H9 (cell line): ENCODE measurements at regions not wholly inside any gene's neighbourhood (a gene's known extent, or its start where the extent isn't known, plus 50 kb on each side); places are given as distances from the start of the nearest gene placed in this dataset.

Experiments
- DNase-seq: peaks from one replicate; pipeline ENCODE4 v3.0.0-alpha.2; 2017
- H2AFZ ChIP-seq: one replicate; pipeline ENCODE4 v1.6.1; 2013; ENCODE audit warnings: mild to moderate bottlenecking, low read length, control low read depth, moderate library complexity
- H2AK5ac ChIP-seq: 2 replicates; pipeline ENCODE4 v1.6.1; 2013; ENCODE audit warnings: low read length, control low read depth, mixed read lengths; ENCODE audit not compliant: insufficient read length
- H2BK120ac ChIP-seq: one replicate; pipeline ENCODE4 v1.6.1; 2013; ENCODE audit warnings: low read depth, mild to moderate bottlenecking, low read length, control low read depth, inconsistent platforms; ENCODE audit not compliant: poor library complexity, severe bottlenecking
- H2BK12ac ChIP-seq: 2 replicates; pipeline ENCODE4 v1.6.1; 2013; ENCODE audit warnings: low read length, control low read depth, mixed read lengths, low read depth; ENCODE audit not compliant: insufficient read length
- H2BK15ac ChIP-seq: 2 replicates; pipeline ENCODE4 v1.6.1; 2013; ENCODE audit warnings: low read depth, low read length, control low read depth
- H2BK20ac ChIP-seq: one replicate; pipeline ENCODE4 v1.6.1; 2013; ENCODE audit warnings: low read depth, mild to moderate bottlenecking, low read length, control low read depth, inconsistent platforms; ENCODE audit not compliant: poor library complexity, severe bottlenecking
- H2BK5ac ChIP-seq: 2 replicates; pipeline ENCODE4 v1.6.1; 2013; ENCODE audit warnings: low read length, control low read depth, mixed read lengths; ENCODE audit not compliant: insufficient read length
- H3K14ac ChIP-seq: 2 replicates; pipeline ENCODE4 v1.6.1; 2013; ENCODE audit warnings: low read length, control low read depth; ENCODE audit not compliant: insufficient read depth
- H3K18ac ChIP-seq: 2 replicates; pipeline ENCODE4 v1.6.1; 2013; ENCODE audit warnings: low read depth, mild to moderate bottlenecking, mixed read lengths, low read length, control low read depth; ENCODE audit not compliant: insufficient read length
- H3K23ac ChIP-seq: 2 replicates; pipeline ENCODE4 v1.6.1; 2013; ENCODE audit warnings: low read length, control low read depth, mixed read lengths, low read depth; ENCODE audit not compliant: insufficient read length
- H3K23me2 ChIP-seq: 2 replicates; pipeline ENCODE4 v1.6.1; 2013; ENCODE audit warnings: low read depth, mild to moderate bottlenecking, mixed read lengths, low read length, control low read depth; ENCODE audit not compliant: insufficient read length, poor library complexity, severe bottlenecking
- H3K27ac ChIP-seq: 2 replicates; pipeline ENCODE4 v1.5.1; 2013; ENCODE audit warnings: low read length, control low read depth, mixed read lengths, low read depth; ENCODE audit not compliant: insufficient read length
- H3K27me3 ChIP-seq: 2 replicates; pipeline ENCODE4 v1.6.1; 2013; ENCODE audit warnings: low read length, control low read depth, inconsistent platforms; ENCODE audit not compliant: insufficient read depth
- H3K4ac ChIP-seq: 2 replicates; pipeline ENCODE4 v1.6.1; 2013; ENCODE audit warnings: low read depth, mild to moderate bottlenecking, control low read depth, inconsistent platforms, low read length, moderate library complexity
- H3K4me1 ChIP-seq: 2 replicates; pipeline ENCODE4 v1.6.1; 2013; ENCODE audit warnings: low read length, control low read depth, inconsistent platforms; ENCODE audit not compliant: insufficient read depth
- H3K4me2 ChIP-seq: 2 replicates; pipeline ENCODE4 v1.6.1; 2013; ENCODE audit warnings: low read length, control low read depth, mixed read lengths; ENCODE audit not compliant: insufficient read length, insufficient read depth
- H3K56ac ChIP-seq: 2 replicates; pipeline ENCODE4 v1.6.1; 2013; ENCODE audit warnings: low read depth, mild to moderate bottlenecking, mixed read lengths, low read length, control low read depth; ENCODE audit not compliant: insufficient read length
- H3K79me1 ChIP-seq: 2 replicates; pipeline ENCODE4 v1.6.1; 2013; ENCODE audit warnings: low read depth, mild to moderate bottlenecking, moderate library complexity, low read length, control low read depth, inconsistent platforms; ENCODE audit not compliant: insufficient read depth, poor library complexity, severe bottlenecking
- H3K79me2 ChIP-seq: 2 replicates; pipeline ENCODE4 v1.6.1; 2013; ENCODE audit warnings: low read length, control low read depth, inconsistent platforms; ENCODE audit not compliant: insufficient read depth
- H3K9ac ChIP-seq: 2 replicates; pipeline ENCODE4 v1.6.1; 2013; ENCODE audit warnings: low read length, control low read depth, mixed read lengths; ENCODE audit not compliant: insufficient read length; ENCODE audit errors: extremely low read depth
- H3K9me3 ChIP-seq: one replicate; pipeline ENCODE4 v1.6.1; 2013; ENCODE audit warnings: low read depth, low read length, inconsistent platforms; ENCODE audit not compliant: control insufficient read depth
- H3T11ph ChIP-seq: one replicate; pipeline ENCODE4 v1.6.1; 2013; ENCODE audit warnings: mild to moderate bottlenecking, low read length, control low read depth, inconsistent platforms
- H4K20me1 ChIP-seq: one replicate; pipeline ENCODE4 v1.6.1; 2013; ENCODE audit not compliant: control insufficient read depth, insufficient read length, insufficient read depth
- H4K5ac ChIP-seq: 2 replicates; pipeline ENCODE4 v1.6.1; 2013; ENCODE audit warnings: low read depth, mild to moderate bottlenecking, mixed read lengths, low read length, control low read depth; ENCODE audit not compliant: insufficient read length
- H4K8ac ChIP-seq: replicated peaks from 2 replicates; pipeline ENCODE4 v1.6.1; 2013; ENCODE audit warnings: low read length, control low read depth, mixed read lengths, low read depth; ENCODE audit not compliant: insufficient read length
- H4K91ac ChIP-seq: 2 replicates; pipeline ENCODE4 v1.6.1; 2013; ENCODE audit warnings: low read depth, mild to moderate bottlenecking, moderate library complexity, mixed read lengths, low read length, control low read depth; ENCODE audit not compliant: insufficient read length
- H3K27ac Mint-ChIP-seq, 3 experiments: 2 replicates in 2 of 3; 3 replicates in 1 of 3; pipeline ENCODE4 v1.8.0; 2020 to 2021; ENCODE audit warnings: mixed read lengths in 3 of 3, mild to moderate bottlenecking in 1 of 3, moderate library complexity in 1 of 3
- H3K27me3 Mint-ChIP-seq: 2 replicates; pipeline ENCODE4 v1.8.0; 2021; ENCODE audit warnings: low read depth, mild to moderate bottlenecking, moderate library complexity, mixed read lengths
- H3K36me3 Mint-ChIP-seq, 3 experiments: 2 replicates in 2 of 3; 3 replicates in 1 of 3; pipeline ENCODE4 v1.8.0; 2020 to 2021; ENCODE audit warnings: low read depth in 3 of 3, mixed read lengths in 3 of 3; ENCODE audit not compliant: insufficient read depth in 1 of 3
- H3K4me1 Mint-ChIP-seq, 2 experiments: 2 replicates each; pipeline ENCODE4 v1.8.0; 2020; ENCODE audit warnings: mixed read lengths in 2 of 2
- H3K4me3 Mint-ChIP-seq, 2 experiments: 2 replicates in 1 of 2; 3 replicates in 1 of 2; pipeline ENCODE4 v1.8.0; 2020 to 2021; ENCODE audit warnings: mild to moderate bottlenecking in 2 of 2, mixed read lengths in 2 of 2, moderate library complexity in 1 of 2
- H3K9me3 Mint-ChIP-seq, 2 experiments: 2 replicates in 1 of 2; 3 replicates in 1 of 2; pipeline ENCODE4 v1.8.0; 2020; ENCODE audit warnings: mild to moderate bottlenecking in 2 of 2, mixed read lengths in 2 of 2, moderate library complexity in 1 of 2
- CTCF ChIP-seq: fragments of 200-600 bp; sonication (generic); conservative IDR thresholded peaks from 3 replicates; pipeline ENCODE4 v1.8.0; 2021; ENCODE audit warnings: antibody characterized with exemption, mild to moderate bottlenecking
- WGBS: extraction: QIAGEN DNeasy Blood & Tissue Kit; methylation state at CpG from one replicate; pipeline ENCODE4 v1.1.7; 2013; ENCODE audit warnings: missing lambda C conversion rate, low lambda C conversion rate, mixed read lengths; ENCODE audit not compliant: insufficient read length; ENCODE audit errors: extremely low coverage; 5-methylcytosine and 5-hydroxymethylcytosine counted together

DNA sequence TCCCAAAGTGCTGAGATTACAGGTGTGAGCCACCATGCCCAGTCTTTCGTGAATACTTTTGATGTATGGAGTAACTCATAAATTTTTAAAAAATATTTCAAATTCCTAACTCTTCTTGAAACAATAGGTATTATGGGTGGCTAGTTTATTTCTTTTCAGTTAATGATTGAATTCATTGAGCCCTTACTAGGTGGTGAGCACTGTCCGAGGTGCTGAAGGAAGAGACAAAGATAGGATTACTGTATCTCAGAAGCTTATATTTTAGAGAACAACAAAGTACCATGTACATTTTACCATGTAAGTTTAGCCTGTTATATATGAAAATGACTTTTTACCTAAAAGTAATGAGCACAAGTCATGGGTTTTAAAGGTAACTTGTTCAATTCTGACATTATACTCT, 418.3 kb downstream of the NPIPA7 start:
- H3K79me2 ChIP-seq = no peaks in the 10 kb centered on the region
- no peak overlapping the region for H4K5ac ChIP-seq
- no peak overlapping the region for H2BK15ac ChIP-seq
- no peak overlapping the region for H2BK5ac ChIP-seq
- no peaks in the 10 kb centered on the region for H3K9me3 ChIP-seq
- H3K4me2 ChIP-seq = no peak overlapping the region
- no peak overlapping the region for H3K27ac ChIP-seq
- H3K36me3 Mint-ChIP-seq = no peaks in the 10 kb centered on the region; a peak in 1 of 7 replicates
- no peak overlapping the region for H3K4ac ChIP-seq
- no peak overlapping the region for H3K18ac ChIP-seq
- TF ChIP-seq CTCF = no peak
- no peak for DNase-seq
- H4K20me1 ChIP-seq = no peaks in the 10 kb centered on the region
- H3K4me1 ChIP-seq = no peaks in the 10 kb centered on the region
- H4K91ac ChIP-seq = no peak overlapping the region
- H4K8ac ChIP-seq = no peak overlapping the region
- no peak overlapping the region for H2BK120ac ChIP-seq
- no peak overlapping the region for H3K23ac ChIP-seq
- H2BK20ac ChIP-seq = no peak overlapping the region
- WGBS = no CpG with 5 or more reads among the region's 2 CpGs
- no peak overlapping the region for H2AK5ac ChIP-seq
- H3K27me3 Mint-ChIP-seq = peaks cover 25% of the 10 kb centered on the region
- H3K9ac ChIP-seq = no peak overlapping the region
- no peaks in the 10 kb centered on the region for H3K79me1 ChIP-seq
- no peak overlapping the region for H3K56ac ChIP-seq
- H3K27me3 ChIP-seq = no peaks in the 10 kb centered on the region
- H3K4me3 Mint-ChIP-seq = no peak overlapping the region
- H3K14ac ChIP-seq = no peak overlapping the region
- H3T11ph ChIP-seq = no peak overlapping the region
- no peak overlapping the region for H2BK12ac ChIP-seq
- H3K23me2 ChIP-seq = no peaks in the 10 kb centered on the region
- H2AFZ ChIP-seq = no peak overlapping the region
- H3K9me3 Mint-ChIP-seq = no peaks in the 10 kb centered on the region
- H3K27ac Mint-ChIP-seq = no peak overlapping the region
- no peaks in the 10 kb centered on the region for H3K4me1 Mint-ChIP-seq
